Mesenteric fat pad (tissue), 1 donor: ENCODE measurements at regions not wholly inside any gene's neighbourhood (a gene's known extent, or its start where the extent isn't known, plus 50 kb on each side); places are given as distances from the start of the nearest gene placed in this dataset.

ENCODE experiments used
- DNase-seq: peaks from one replicate; pipeline ENCODE4 v3.0.0-alpha.2; 2020; ENCODE audit warnings: low spot score
- donor health status: DM: yes; HTN: yes; CAD: no.

GRCh38 chr20:22652681-22653588 lies 68.6 kb upstream of the FOXA2 start:
- no peak for DNase-seq

DNA sequence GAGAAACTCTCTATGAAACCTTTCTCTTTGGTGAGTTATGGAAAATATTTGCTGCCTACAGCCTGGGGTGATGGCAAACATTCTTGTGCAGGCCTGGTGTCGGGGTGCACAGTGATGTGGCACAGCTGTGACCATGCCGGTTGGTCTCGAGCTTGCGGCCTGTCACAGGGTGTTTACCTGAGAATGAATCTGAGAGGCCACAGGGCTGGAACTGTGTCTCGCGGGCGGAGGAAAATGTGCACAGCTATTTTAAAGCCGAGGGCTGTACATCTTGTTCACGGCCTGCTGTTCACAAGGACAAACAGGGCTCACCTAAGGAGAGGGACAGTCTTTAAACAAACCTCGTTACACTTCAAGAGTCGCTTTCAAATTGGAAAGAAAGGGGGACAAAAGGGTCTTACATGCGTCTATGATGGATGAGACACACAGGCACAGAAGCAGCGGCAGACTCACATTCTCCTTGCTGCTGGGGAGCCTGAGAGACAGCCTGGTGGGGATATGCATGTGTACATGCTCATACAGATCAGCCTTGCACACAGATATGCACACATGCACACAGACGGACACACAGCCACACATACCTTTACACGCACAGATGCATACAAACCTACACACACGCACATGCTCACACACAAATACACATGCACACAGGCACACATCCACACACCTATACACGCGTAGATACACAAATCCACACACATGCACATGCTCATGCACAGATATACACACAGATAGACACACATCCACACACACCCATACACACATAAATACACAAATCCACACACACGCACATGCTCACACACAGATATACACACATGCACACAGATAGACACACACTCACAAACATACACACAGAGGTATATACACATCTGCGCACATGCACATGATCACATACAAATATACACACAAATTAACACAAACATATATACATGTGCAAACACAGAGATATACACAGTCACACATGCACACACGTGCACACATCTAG lies 69.6 kb upstream of the FOXA2 start:
- no peak for DNase-seq

- no peak for DNase-seq
Measured at GRCh38 chr20:22663528-22664025, 79.2 kb upstream of the FOXA2 start.

- DNase-seq: no peak
Measured at GRCh38 chr20:22667198-22667597, 82.8 kb upstream of the FOXA2 start.

- no peak for DNase-seq
Measured at GRCh38 chr20:22672191-22672590, 87.8 kb upstream of the FOXA2 start.

DNA sequence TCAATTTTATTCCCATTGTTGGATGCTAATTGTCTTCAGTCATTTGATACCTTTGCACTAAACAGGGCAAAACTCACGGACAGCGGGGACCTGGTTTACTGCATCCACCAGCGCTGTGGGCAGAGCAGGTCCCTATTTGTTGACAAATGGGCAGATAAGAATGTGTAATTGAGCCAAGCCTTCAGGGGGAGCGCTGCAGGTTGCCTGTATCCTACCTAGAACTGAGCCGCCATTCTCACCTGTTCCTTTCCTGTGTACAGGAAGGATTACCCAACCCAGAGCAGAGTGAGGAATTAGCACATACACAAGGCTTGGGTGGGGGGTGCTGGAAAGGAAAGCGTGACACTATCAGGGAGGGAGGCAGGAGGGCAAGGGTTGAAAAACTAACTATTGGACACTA lies 89.1 kb upstream of the FOXA2 start:
- no peak for DNase-seq

DNA sequence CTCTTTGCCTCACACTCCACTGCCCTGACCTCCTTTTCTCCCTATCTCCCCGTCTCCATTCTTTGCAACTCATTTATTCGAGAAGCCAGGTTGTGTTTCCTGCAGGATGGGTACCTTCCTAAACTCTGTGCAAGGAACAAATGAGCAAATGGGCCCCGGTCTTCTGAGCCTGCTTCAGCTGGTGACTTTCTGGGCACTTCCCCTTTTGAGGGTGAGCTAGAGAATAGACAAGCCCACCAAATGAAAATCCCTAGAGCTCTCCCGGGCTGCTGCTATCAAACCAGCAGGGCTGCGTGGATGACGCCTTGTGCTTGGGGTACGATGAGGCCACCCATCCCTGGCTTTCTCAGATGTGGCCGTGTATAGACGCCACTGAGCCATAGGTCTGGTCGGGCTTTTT lies 91.0 kb upstream of the FOXA2 start:
- no peak for DNase-seq

- no peak for DNase-seq
Measured at GRCh38 chr20:22678678-22679077, 94.3 kb upstream of the FOXA2 start.

- no peak for DNase-seq
Measured at GRCh38 chr20:22679197-22679596, 94.8 kb upstream of the FOXA2 start.

DNA sequence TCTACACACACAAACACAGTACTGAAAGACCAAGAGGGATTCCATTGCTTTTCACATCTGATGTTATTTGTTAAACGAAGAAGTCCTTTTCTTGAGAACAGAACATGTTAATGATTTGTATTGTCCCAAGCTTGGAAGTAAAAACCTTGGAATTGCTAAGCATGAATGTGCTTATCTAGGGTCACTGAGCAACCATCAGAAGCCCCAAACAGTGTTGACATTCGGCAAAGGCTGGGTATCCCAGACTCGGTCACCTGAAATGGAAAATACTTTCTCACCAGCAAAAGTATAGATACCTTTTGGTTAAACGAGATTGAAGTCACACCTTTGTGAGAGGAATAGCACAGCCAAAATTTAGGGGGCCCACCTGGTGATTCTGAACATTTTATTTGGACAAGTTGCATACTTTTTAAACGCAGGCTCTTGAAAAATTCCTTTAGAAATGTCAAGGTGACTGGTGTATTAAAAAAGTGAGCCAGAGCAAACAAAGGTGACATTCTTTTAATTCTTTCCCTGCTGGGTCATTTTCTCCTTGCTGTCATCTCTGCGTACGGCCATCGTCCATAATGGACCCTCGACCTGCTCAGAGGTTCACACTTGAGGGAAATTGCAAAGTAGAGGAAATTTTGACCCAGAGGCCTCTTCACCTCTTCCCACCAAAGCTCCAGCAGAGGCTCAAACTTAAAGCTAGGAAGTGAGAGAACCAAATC lies 95.8 kb upstream of the FOXA2 start:
- no peak for DNase-seq

GRCh38 chr20:22681591-22682248 lies 97.3 kb upstream of the FOXA2 start:
- DNase-seq: no peak

DNA sequence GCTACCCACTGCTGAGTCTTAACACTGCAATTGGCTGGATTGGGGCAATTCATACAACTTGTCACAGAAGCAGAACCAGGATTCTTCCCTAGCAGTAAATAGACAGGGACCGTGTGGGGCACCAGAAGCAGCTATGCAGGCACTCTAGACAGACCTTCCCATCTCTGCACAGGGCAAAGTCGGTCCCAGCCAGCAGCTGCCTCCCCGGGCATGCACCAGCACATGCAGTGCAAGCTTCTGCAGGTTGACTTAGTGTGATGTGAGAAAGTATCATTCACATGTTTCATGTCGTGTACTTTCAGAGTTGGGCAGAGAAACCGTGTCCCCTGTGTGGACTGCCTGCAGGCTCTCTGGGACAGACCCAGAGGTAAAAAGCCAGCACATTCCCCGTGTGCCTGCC lies 98.0 kb upstream of the FOXA2 start:
- no peak for DNase-seq

- DNase-seq: no peak
Measured at GRCh38 chr20:22684072-22684762, 99.8 kb upstream of the FOXA2 start.

DNA sequence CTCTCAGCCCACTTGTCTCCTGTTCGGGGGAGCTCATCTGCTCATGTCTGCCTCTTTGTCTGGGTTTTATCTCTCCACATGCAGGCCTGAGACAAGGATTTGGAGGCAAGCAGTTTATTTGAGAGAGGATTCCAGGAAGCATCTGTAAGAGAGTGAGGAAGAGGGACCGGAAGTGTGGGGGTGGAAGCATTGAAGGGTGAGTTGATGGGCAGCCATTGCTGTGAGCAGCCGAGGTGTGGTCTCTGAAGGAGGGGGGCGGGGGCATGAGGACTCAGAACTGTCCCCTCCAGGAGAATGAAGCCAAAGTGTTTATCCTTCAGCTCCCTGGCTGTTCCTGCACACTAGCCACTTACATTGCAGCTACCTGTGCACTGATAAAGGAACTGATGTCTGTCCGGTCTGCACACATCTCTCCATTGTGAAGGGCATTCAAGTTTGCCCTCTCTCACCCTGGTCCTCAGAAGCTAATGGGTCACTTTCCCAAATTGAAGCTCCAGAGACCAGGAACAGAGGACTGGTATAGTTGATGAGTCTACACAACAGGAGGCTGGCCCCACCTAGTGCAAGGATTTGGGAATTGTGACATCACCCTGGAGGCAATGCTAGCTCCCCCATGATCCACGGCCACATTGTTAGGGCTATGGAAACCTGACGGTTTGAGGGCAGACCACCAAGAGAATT lies 100.5 kb upstream of the FOXA2 start:
- no peak for DNase-seq

DNA sequence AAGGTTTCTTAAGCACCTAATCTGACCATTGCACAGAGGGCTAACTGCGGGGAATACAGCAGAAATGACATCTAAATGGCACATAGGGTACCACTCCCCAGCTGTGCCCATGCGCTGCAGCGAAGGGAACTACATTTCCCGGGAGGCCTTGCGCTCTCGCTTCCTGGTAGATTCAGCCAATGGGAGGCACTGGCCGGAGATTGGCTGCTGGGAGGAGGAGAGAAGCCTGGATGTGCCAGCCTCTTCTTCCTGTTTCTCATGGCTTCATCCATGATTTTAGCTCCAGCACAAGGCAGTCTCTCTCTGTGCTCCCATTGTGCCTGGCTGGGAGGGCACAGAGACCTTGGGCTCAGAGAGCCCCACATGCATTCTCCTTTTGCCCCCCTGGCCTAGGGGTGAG lies 101.7 kb upstream of the FOXA2 start:
- no peak for DNase-seq

- no peak for DNase-seq
Measured at GRCh38 chr20:22687676-22688349, 103.4 kb upstream of the FOXA2 start.

DNA sequence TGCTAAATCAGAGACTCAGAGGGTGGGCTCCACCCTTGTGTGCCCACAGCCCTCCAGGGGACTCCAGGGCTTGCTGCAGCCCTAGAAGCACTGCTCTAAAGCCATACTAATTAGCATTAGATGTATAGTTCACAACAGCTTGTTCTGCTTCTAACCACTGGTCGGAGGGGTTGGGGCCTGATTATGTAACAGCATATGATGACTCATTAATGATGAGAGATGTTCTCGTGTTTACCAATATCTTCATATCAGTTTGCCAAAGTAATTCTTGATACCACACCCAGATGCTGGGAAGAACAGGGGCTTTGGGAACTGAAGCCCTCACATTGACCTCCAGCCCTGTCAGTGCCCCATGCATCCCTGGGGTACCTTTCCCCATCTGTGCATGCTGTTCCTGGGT lies 104.1 kb upstream of the FOXA2 start:
- no peak for DNase-seq

DNA sequence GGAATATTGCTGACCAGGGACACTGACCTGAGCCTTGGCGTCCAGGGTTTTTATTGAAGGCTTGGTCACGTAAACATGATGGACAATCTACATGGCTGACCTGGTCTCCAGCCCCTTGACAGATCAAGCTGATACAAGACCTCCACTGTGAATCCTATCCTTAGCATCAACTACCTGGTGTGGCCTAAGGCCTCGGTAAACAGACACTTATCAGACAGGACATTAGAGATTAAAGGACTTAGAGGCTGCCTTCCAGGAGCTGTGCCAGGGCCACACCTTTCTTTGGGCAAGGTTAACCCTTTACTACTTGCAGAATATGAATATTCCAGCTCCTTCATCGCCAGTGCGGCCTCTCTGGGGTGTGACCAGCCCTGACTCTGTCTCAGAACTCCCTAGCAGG lies 104.9 kb upstream of the FOXA2 start:
- no peak for DNase-seq

- no peak for DNase-seq
Measured at GRCh38 chr20:22690000-22690399, 105.6 kb upstream of the FOXA2 start.
